ENCODE measurements at regions not wholly inside any gene's neighbourhood (a gene's known extent, or its start where the extent isn't known, plus 50 kb on each side); places are given as distances from the start of the nearest gene placed in this dataset.

- DNase-seq, result no peak
- no peaks in the 10 kb centered on the region for H3K27me3 ChIP-seq
- H3K4me1 ChIP-seq, result no peaks in the 10 kb centered on the region
- no peaks in the 10 kb centered on the region for H3K36me3 ChIP-seq
- H3K4me3 ChIP-seq, result no peak overlapping the region
- H3K9me3 ChIP-seq, result no peaks in the 10 kb centered on the region
- TF ChIP-seq POLR2A (IDR thresholded peaks at IDR 0.05), result no peak
- TF ChIP-seq CTCF (IDR thresholded peaks at IDR 0.05), result no peak
- no peak overlapping the region for H3K27ac ChIP-seq
Measured at GRCh38 chrX:113818346-113818745, 765.5 kb upstream of the HTR2C start.

- Histone ChIP-seq H3K27me3 (no peaks in the 10 kb centered on the region), H3K27ac (no peak overlapping the region), H3K4me1 (no peaks in the 10 kb centered on the region), H3K4me3 (no peak overlapping the region), H3K36me3 (no peaks in the 10 kb centered on the region), H3K9me3 (no peaks in the 10 kb centered on the region)
- no peak for DNase-seq
- TF ChIP-seq CTCF (IDR thresholded peaks at IDR 0.05), result no peak
- no peak for TF ChIP-seq POLR2A (IDR thresholded peaks at IDR 0.05)
Measured at GRCh38 chrX:113804819-113805218, 779.1 kb upstream of the HTR2C start.

- TF ChIP-seq CTCF (IDR thresholded peaks at IDR 0.05) (no peak), POLR2A (IDR thresholded peaks at IDR 0.05) (no peak)
- no peaks in the 10 kb centered on the region for H3K27me3 ChIP-seq
- no peak overlapping the region for H3K27ac ChIP-seq
- H3K4me1 ChIP-seq, result no peaks in the 10 kb centered on the region
- H3K4me3 ChIP-seq, result no peak overlapping the region
- no peak for DNase-seq
- no peaks in the 10 kb centered on the region for H3K9me3 ChIP-seq
- no peaks in the 10 kb centered on the region for H3K36me3 ChIP-seq
Measured at GRCh38 chrX:113804291-113804690, 779.6 kb upstream of the HTR2C start.

- TF ChIP-seq POLR2A (IDR thresholded peaks at IDR 0.05), result no peak
- no peak for TF ChIP-seq CTCF (IDR thresholded peaks at IDR 0.05)
- DNase-seq, result no peak
- Histone ChIP-seq H3K4me3 (no peak overlapping the region), H3K9me3 (no peaks in the 10 kb centered on the region), H3K36me3 (no peaks in the 10 kb centered on the region), H3K27ac (no peak overlapping the region), H3K27me3 (no peaks in the 10 kb centered on the region), H3K4me1 (no peaks in the 10 kb centered on the region)
Measured at GRCh38 chrX:113802837-113803236, 781.0 kb upstream of the HTR2C start.

GRCh38 chrX:113800955-113801354 lies 782.9 kb upstream of the HTR2C start:
- TF ChIP-seq CTCF (IDR thresholded peaks at IDR 0.05) (no peak), POLR2A (IDR thresholded peaks at IDR 0.05) (no peak)
- DNase-seq, result no peak
- Histone ChIP-seq H3K27ac (no peak overlapping the region), H3K36me3 (no peaks in the 10 kb centered on the region), H3K27me3 (no peaks in the 10 kb centered on the region), H3K4me3 (no peak overlapping the region), H3K4me1 (no peaks in the 10 kb centered on the region), H3K9me3 (no peaks in the 10 kb centered on the region)

- no peaks in the 10 kb centered on the region for H3K9me3 ChIP-seq
- no peaks in the 10 kb centered on the region for H3K36me3 ChIP-seq
- H3K4me3 ChIP-seq, result no peak overlapping the region
- no peaks in the 10 kb centered on the region for H3K27me3 ChIP-seq
- DNase-seq, result no peak
- H3K4me1 ChIP-seq, result no peaks in the 10 kb centered on the region
- H3K27ac ChIP-seq, result no peak overlapping the region
- TF ChIP-seq POLR2A (IDR thresholded peaks at IDR 0.05) (no peak), CTCF (IDR thresholded peaks at IDR 0.05) (no peak)
Measured at GRCh38 chrX:113793563-113793962, 790.3 kb upstream of the HTR2C start.
